Activated CD4-positive, alpha-beta T cell treated with anti-CD3 and anti-CD28 coated beads, Interleukin-2, amount 50 U/mL, for 24 hours (primary cell): ENCODE measurements at regions not wholly inside any gene's neighbourhood (a gene's known extent, or its start where the extent isn't known, plus 50 kb on each side); places are given as distances from the start of the nearest gene placed in this dataset.

Source experiments
- DNase-seq, 2 donors: peaks; one replicate each; pipeline ENCODE4 v3.0.0-alpha.2; 2020; ENCODE audit warnings: low read depth in 1 of 2, low spot score in 1 of 2

GRCh38 chr9:16193066-16193465 is 640.2 kb downstream of the CCDC171 start:
- no peak for DNase-seq

GRCh38 chr9:16196206-16196605 is 643.4 kb downstream of the CCDC171 start:
- no peak for DNase-seq

GRCh38 chr9:16197578-16198370 is 644.9 kb downstream of the CCDC171 start:
- DNase-seq = no peak

- no peak for DNase-seq
Observed at GRCh38 chr9:16198996-16199395, 646.2 kb downstream of the CCDC171 start.

- no peak for DNase-seq
Observed at GRCh38 chr9:16202221-16202620, 649.4 kb downstream of the CCDC171 start.

- no peak for DNase-seq
Observed at GRCh38 chr9:16202914-16203728, 650.3 kb downstream of the CCDC171 start.

GRCh38 chr9:16203729-16204573 is 651.1 kb downstream of the CCDC171 start:
- DNase-seq = no peak

- DNase-seq = no peak
Observed at GRCh38 chr9:16205455-16205854, 652.6 kb downstream of the CCDC171 start.

- DNase-seq = no peak
Observed at GRCh38 chr9:16206518-16206917, 653.7 kb downstream of the CCDC171 start.

GRCh38 chr9:16207161-16207560 is 654.3 kb downstream of the CCDC171 start:
- DNase-seq = no peak

- no peak for DNase-seq
Observed at GRCh38 chr9:16210440-16210839, 657.6 kb downstream of the CCDC171 start.

- DNase-seq = no peak
Observed at GRCh38 chr9:16211946-16212345, 658.5 kb downstream of the BNC2 start.

- no peak for DNase-seq
Observed at GRCh38 chr9:16213781-16214515, 656.5 kb downstream of the BNC2 start.

- no peak for DNase-seq
Observed at GRCh38 chr9:16214677-16215352, 655.7 kb downstream of the BNC2 start.

- no peak for DNase-seq
Observed at GRCh38 chr9:16215353-16215680, 655.2 kb downstream of the BNC2 start.

GRCh38 chr9:16217943-16218701 is 652.3 kb downstream of the BNC2 start:
- no peak for DNase-seq

GRCh38 chr9:16221366-16221765 is 649.1 kb downstream of the BNC2 start:
- DNase-seq = no peak

GRCh38 chr9:16221822-16222547 is 648.5 kb downstream of the BNC2 start:
- DNase-seq = no peak
